Thyroid gland (tissue), 4 donors: ENCODE measurements at regions not wholly inside any gene's neighbourhood (a gene's known extent, or its start where the extent isn't known, plus 50 kb on each side); places are given as distances from the start of the nearest gene placed in this dataset.

Experiments
- CTCF ChIP-seq, 6 experiments: fragments of 200-600 bp in 3 of 6; fragments of 450-650 bp in 3 of 6; sonication (generic) in 3 of 6; IDR thresholded peaks; one replicate each; pipeline ENCODE4 v1.5.1; 2016 to 2019; ENCODE audit warnings: antibody characterized with exemption in 6 of 6, mild to moderate bottlenecking in 2 of 6, inconsistent platforms in 1 of 6, moderate library complexity in 1 of 6
- POLR2A ChIP-seq, 2 donors: fragments of 450-650 bp; IDR thresholded peaks; one replicate each; pipeline ENCODE4 v1.6.1; 2017; ENCODE audit warnings: antibody characterized with exemption in 2 of 2, mild to moderate bottlenecking in 2 of 2, moderate library complexity in 1 of 2

GRCh38 chr2:67295406-67295805, 101.7 kb upstream of the ETAA1 start:
- no peak for TF ChIP-seq CTCF (IDR thresholded peaks at IDR 0.05)
- TF ChIP-seq POLR2A (IDR thresholded peaks at IDR 0.05): no peak
